Lung (tissue), 11 donors: ENCODE measurements at regions not wholly inside any gene's neighbourhood (a gene's known extent, or its start where the extent isn't known, plus 50 kb on each side); places are given as distances from the start of the nearest gene placed in this dataset.

Source experiments
- ATAC-seq: fragments of 200-7000 bp; cut with Tn5 transposase; one replicate; pipeline ENCODE4 v1.9.1; 2020; ENCODE audit warnings: moderate number of reproducible peaks; ENCODE audit not compliant: insufficient read depth, low FRiP score
- DNase-seq, 3 donors: peaks; one replicate each; pipeline ENCODE4 v3.0.0-alpha.2; 2013 to 2017
- H3K27ac ChIP-seq, 2 donors: one replicate each; pipeline ENCODE4 v1.5.1; 2013; ENCODE audit warnings: mild to moderate bottlenecking in 2 of 2, moderate library complexity in 2 of 2, control low read depth in 1 of 2, inconsistent platforms in 1 of 2, low read depth in 1 of 2, low read length in 1 of 2
- H3K27me3 ChIP-seq, 3 donors: one replicate each; pipeline ENCODE4 v1.5.1; 2013; ENCODE audit warnings: low read length in 2 of 3; ENCODE audit not compliant: control insufficient read depth in 3 of 3, insufficient read depth in 3 of 3
- H3K36me3 ChIP-seq, 4 donors: one replicate each; pipeline ENCODE4 v1.5.1; 2013; ENCODE audit warnings: low read length in 4 of 4, mild to moderate bottlenecking in 1 of 4, moderate library complexity in 1 of 4; ENCODE audit not compliant: control insufficient read depth in 4 of 4, insufficient read depth in 4 of 4
- H3K4me1 ChIP-seq, 5 donors: one replicate each; pipeline ENCODE4 v1.5.1; 2013; ENCODE audit warnings: low read length in 5 of 5, mild to moderate bottlenecking in 2 of 5, moderate library complexity in 1 of 5; ENCODE audit not compliant: control insufficient read depth in 5 of 5, insufficient read depth in 5 of 5
- H3K4me3 ChIP-seq: one replicate; pipeline ENCODE4 v1.5.1; 2013; ENCODE audit warnings: mild to moderate bottlenecking, control low read depth, moderate library complexity
- H3K9ac ChIP-seq, 2 donors: one replicate each; pipeline ENCODE4 v1.5.1; 2013; ENCODE audit warnings: low read length in 2 of 2, control low read depth in 1 of 2; ENCODE audit not compliant: insufficient read depth in 1 of 2
- H3K9me3 ChIP-seq, 4 donors: one replicate each; pipeline ENCODE4 v1.5.1; 2013; ENCODE audit warnings: low read length in 3 of 4, mild to moderate bottlenecking in 1 of 4, moderate library complexity in 1 of 4; ENCODE audit not compliant: control insufficient read depth in 4 of 4, insufficient read depth in 3 of 4
- WGBS, 2 donors: extraction: QIAGEN DNeasy Blood & Tissue Kit; methylation state at CpG; one replicate each; pipeline ENCODE4 v1.1.7; 2013; 5-methylcytosine and 5-hydroxymethylcytosine counted together
- TF ChIP-seq, protein P1 (sequence below): IDR thresholded peaks from 2 replicates; pipeline ENCODE4 v1.5.1; 2012; ENCODE audit warnings: mild to moderate bottlenecking; ENCODE audit errors: control extremely low read depth, extremely low read depth
- donor health status: control.
- donor health status: control.
- donor health status: Bipolar disorder and iron deficiency.
- donor health status: healthy.
- donor health status: DM: yes; HTN: yes; CAD: no.

DNA sequence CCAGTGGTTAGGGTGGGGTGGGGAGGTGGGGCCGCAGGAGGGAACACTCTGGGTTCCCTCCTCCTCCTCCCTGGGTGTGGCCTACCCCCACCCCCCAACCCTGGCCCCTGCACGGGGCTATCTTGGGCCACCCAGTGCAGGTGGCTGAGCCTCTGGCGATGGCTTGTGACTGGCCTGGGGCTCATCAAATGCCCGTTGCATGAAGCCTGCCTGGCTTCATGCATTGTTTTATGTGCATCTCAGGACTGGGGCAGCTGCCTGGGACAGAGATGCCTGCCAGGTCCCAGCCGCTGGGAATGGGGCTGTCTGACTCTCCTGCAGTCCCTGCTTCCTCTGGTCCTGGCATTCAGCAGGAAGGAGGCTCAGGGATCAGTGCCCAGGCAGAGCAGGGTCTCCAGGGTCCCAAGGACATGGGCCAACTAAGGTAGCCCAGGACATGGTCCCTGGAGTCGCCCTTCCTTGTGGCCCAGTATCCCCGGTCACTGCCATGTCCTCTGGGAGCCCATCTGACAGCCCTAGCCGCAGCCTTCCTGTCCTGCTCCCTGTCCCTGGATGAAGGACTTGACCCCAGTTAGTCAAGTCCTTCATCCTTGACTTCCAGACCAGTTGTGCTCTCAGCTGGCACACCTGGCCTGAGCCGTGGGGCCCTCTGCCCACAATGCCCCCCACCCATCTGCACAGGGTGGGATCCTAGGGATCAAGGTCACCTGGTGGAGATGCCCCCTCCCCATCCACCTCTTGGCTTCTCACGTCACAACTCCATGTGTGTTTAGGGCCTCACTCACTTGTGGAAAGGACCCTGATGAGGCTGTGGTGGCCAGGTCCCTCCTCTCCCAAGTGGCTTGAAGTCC is 112.1 kb upstream of the FGF3 start:
- peaks cover 0 to 4% (median 0%) of the 10 kb centered on the region in 5 donors for H3K4me1 ChIP-seq
- ATAC-seq (no peak), DNase-seq (no peak)
- 79 to 80% methylated on average over 10 of the region's 10 CpGs for WGBS, 2 donors
- H3K27ac ChIP-seq, result no peak overlapping the region
- no peaks in the 10 kb centered on the region for H3K27me3 ChIP-seq
- H3K9ac ChIP-seq, result no peak overlapping the region
- peaks cover 0 to 6% (median 3%) of the 10 kb centered on the region in 4 donors for H3K9me3 ChIP-seq
- no peaks in the 10 kb centered on the region for H3K36me3 ChIP-seq
- TF ChIP-seq, protein P1, sequence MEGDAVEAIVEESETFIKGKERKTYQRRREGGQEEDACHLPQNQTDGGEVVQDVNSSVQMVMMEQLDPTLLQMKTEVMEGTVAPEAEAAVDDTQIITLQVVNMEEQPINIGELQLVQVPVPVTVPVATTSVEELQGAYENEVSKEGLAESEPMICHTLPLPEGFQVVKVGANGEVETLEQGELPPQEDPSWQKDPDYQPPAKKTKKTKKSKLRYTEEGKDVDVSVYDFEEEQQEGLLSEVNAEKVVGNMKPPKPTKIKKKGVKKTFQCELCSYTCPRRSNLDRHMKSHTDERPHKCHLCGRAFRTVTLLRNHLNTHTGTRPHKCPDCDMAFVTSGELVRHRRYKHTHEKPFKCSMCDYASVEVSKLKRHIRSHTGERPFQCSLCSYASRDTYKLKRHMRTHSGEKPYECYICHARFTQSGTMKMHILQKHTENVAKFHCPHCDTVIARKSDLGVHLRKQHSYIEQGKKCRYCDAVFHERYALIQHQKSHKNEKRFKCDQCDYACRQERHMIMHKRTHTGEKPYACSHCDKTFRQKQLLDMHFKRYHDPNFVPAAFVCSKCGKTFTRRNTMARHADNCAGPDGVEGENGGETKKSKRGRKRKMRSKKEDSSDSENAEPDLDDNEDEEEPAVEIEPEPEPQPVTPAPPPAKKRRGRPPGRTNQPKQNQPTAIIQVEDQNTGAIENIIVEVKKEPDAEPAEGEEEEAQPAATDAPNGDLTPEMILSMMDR, result no peak
- no peak overlapping the region for H3K4me3 ChIP-seq

DNA sequence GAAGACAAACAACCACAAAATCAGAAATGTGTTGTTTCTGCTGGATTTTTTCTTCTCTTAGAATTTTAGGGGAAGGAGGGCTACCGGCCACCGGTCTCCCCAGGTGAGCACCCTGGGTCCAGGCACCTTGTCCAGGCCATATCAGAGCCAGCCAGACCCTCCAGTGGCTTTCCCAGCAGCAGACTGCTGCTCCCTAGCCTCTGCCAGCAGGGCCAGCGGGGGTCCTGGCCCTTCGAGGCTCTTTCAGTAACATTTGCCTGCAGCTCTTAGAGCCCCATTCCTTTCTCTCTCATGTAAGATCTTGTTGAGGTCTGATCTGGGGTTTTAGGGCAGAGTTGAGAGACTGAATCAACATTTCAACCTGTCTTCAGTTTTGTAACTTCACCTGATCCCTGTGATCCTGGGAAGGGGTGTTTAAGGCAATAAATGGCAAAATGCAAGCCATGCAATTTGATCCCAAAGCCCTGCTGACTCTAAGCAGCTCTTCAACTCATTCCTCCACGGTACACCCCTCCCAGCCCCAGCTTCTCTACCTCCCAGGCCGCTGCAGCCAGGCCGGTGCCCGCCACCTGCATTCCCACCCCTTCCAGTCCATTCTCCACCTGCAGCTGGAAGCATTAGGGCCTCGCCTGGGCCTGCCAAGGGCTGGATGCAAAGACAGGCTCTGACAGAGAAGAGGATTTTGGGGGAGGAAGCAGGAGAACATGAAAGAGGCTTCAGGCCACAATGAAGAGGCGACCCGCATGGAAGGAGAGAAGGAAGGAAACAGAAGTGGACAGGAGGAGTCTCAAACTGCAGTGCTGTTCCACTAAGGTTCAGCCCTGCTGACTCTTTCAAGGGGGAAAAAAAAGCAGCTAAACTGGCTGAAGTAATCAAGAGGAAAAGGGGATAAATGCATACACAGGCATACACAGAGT is 113.0 kb upstream of the FGF3 start:
- Histone ChIP-seq H3K9me3 (peaks cover 0 to 6% (median 3%) of the 10 kb centered on the region in 4 donors), H3K27me3 (no peaks in the 10 kb centered on the region), H3K36me3 (no peaks in the 10 kb centered on the region), H3K4me3 (no peak overlapping the region), H3K27ac (no peak overlapping the region), H3K4me1 (no peaks in the 10 kb centered on the region), H3K9ac (no peak overlapping the region)
- DNase-seq (no peak), ATAC-seq (no peak)
- TF ChIP-seq, protein P1, result no peak
- WGBS, 2 donors, result 84 to 85% methylated on average over 11 of the region's 11 CpGs

DNA sequence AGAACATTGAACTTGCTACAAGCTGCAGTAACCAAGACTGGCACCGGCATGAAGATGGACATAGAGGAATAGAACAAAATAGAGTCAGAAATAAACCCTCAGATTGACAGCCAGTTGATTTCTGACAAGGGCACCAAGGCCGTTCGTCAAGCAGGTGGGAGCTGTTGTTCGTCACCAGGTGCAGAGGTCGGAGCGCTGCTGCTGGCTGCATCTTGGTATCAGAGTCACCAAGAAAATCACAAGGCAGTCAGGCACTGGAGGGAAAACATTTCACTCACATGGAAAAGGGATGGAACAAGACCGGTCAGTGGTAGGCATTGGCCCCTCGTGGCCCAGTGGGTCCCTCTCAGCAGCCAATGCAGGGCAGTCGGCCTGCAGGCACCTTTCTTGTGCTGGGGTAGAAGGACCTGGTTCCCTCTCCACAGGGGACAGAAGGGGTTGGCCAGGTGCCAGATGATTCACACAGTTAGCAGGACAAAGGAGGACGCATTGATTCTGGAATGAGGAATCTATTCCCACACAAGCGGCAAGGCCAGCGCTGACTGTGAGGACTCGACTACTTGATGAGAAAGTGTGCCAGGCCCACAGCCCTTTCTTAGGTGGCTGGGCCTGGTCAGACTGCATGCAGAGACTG is 115.8 kb upstream of the FGF3 start:
- Histone ChIP-seq H3K36me3 (no peaks in the 10 kb centered on the region), H3K4me3 (no peak overlapping the region), H3K4me1 (peaks cover 0 to 12% (median 8%) of the 10 kb centered on the region in 5 donors), H3K9ac (no peak overlapping the region), H3K9me3 (peaks cover 0 to 2% (median 0%) of the 10 kb centered on the region in 4 donors), H3K27ac (no peak overlapping the region), H3K27me3 (no peaks in the 10 kb centered on the region)
- ATAC-seq (no peak), DNase-seq (no peak)
- TF ChIP-seq, protein P1, result no peak
- WGBS, 2 donors, result 89 to 95% methylated on average over 13 of the region's 13 CpGs
